ENCODE measurements at regions not wholly inside any gene's neighbourhood (a gene's known extent, or its start where the extent isn't known, plus 50 kb on each side); places are given as distances from the start of the nearest gene placed in this dataset.

- Histone ChIP-seq H2AFZ (ENCODE audit: control insufficient read depth, low read length) (no peak overlapping the region), H3K4me2 (ENCODE audit: control insufficient read depth, extremely low read depth, insufficient read depth, low read depth, low read length) (no peak overlapping the region), H3K79me2 (ENCODE audit: control insufficient read depth, insufficient read depth, low read length) (no peaks in the 10 kb centered on the region), H3K36me3 (ENCODE audit: control insufficient read depth in 2 of 2, extremely low read depth in 1 of 2, insufficient read depth in 2 of 2, low read length in 2 of 2) (no peaks in the 10 kb centered on the region), H3K9me1 (ENCODE audit: control insufficient read depth, extremely low read depth, insufficient read depth, low read length) (no peaks in the 10 kb centered on the region), H3K27me3 (ENCODE audit: control insufficient read depth, extremely low read depth, insufficient read depth, low read length) (no peaks in the 10 kb centered on the region), H3K9me3 (ENCODE audit: control insufficient read depth, low read depth, low read length) (no peaks in the 10 kb centered on the region), H4K20me1 (ENCODE audit: control insufficient read depth, extremely low read depth, insufficient read depth, low read length) (no peaks in the 10 kb centered on the region), H3K4me3 (ENCODE audit: control insufficient read depth in 2 of 3, extremely low read depth in 1 of 3, insufficient read depth in 2 of 3, low read depth in 1 of 3, low read length in 3 of 3) (no peak overlapping the region), H3K4me1 (ENCODE audit: control insufficient read depth, extremely low read depth, insufficient read depth, low read length) (no peaks in the 10 kb centered on the region), H3K9ac (ENCODE audit: control insufficient read depth, extremely low read depth, insufficient read depth, low read length) (no peak overlapping the region), H3K27ac (ENCODE audit: control insufficient read depth, insufficient read depth, low read length) (no peak overlapping the region)
- dilution Hi-C loops (cut with MboI; ENCODE audit: extremely low pct_ligation_motif_present, low sequenced_read_pairs): no loop called here
- TF ChIP-seq EZH2 (IDR thresholded peaks at IDR 0.05; ENCODE audit: low read length) (no peak), CTCF (optimal IDR thresholded peaks at IDR 0.05 in 1 of 3, IDR thresholded peaks at IDR 0.05 in 1 of 3, conservative IDR thresholded peaks at IDR 0.05 in 1 of 3; ENCODE audit: extremely low read depth in 1 of 3, insufficient read depth in 2 of 3, low read length in 3 of 3) (no peak)
- no peak for DNase-seq (ENCODE audit: low read depth, low spot score)
- no peak for FAIRE-seq
These were observed 863.7 kb upstream of the ALCAM start for GRCh38 chr3:104503022-104503421.

GRCh38 chr3:104510131-104510849, 856.4 kb upstream of the ALCAM start:
- dilution Hi-C loops (cut with MboI; ENCODE audit: extremely low pct_ligation_motif_present, low sequenced_read_pairs): no loop called here
- no peak for FAIRE-seq

More at GRCh38 chr3:104510131-104510849, 856.4 kb upstream of the ALCAM start:
- no peaks in the 10 kb centered on the region for H3K79me2 ChIP-seq (ENCODE audit: control insufficient read depth, insufficient read depth, low read length)
- H3K9me3 ChIP-seq (ENCODE audit: control insufficient read depth, low read depth, low read length): no peaks in the 10 kb centered on the region
- no peak overlapping the region for H3K4me2 ChIP-seq (ENCODE audit: control insufficient read depth, extremely low read depth, insufficient read depth, low read depth, low read length)
- no peak overlapping the region for H2AFZ ChIP-seq (ENCODE audit: control insufficient read depth, low read length)
- H3K27ac ChIP-seq (ENCODE audit: control insufficient read depth, insufficient read depth, low read length): no peak overlapping the region
- no peaks in the 10 kb centered on the region for H4K20me1 ChIP-seq (ENCODE audit: control insufficient read depth, extremely low read depth, insufficient read depth, low read length)
- TF ChIP-seq EZH2 (IDR thresholded peaks at IDR 0.05; ENCODE audit: low read length) (no peak), CTCF (optimal IDR thresholded peaks at IDR 0.05 in 1 of 3, IDR thresholded peaks at IDR 0.05 in 1 of 3, conservative IDR thresholded peaks at IDR 0.05 in 1 of 3; ENCODE audit: extremely low read depth in 1 of 3, insufficient read depth in 2 of 3, low read length in 3 of 3) (no peak)
- DNase-seq (ENCODE audit: low read depth, low spot score): no peak
- no peaks in the 10 kb centered on the region for H3K36me3 ChIP-seq (ENCODE audit: control insufficient read depth in 2 of 2, extremely low read depth in 1 of 2, insufficient read depth in 2 of 2, low read length in 2 of 2)
- H3K9ac ChIP-seq (ENCODE audit: control insufficient read depth, extremely low read depth, insufficient read depth, low read length): no peak overlapping the region
- H3K4me1 ChIP-seq (ENCODE audit: control insufficient read depth, extremely low read depth, insufficient read depth, low read length): no peaks in the 10 kb centered on the region
- H3K4me3 ChIP-seq (ENCODE audit: control insufficient read depth in 2 of 3, extremely low read depth in 1 of 3, insufficient read depth in 2 of 3, low read depth in 1 of 3, low read length in 3 of 3): no peak overlapping the region
- no peaks in the 10 kb centered on the region for H3K27me3 ChIP-seq (ENCODE audit: control insufficient read depth, extremely low read depth, insufficient read depth, low read length)
- no peaks in the 10 kb centered on the region for H3K9me1 ChIP-seq (ENCODE audit: control insufficient read depth, extremely low read depth, insufficient read depth, low read length)
